ENCODE measurements at regions not wholly inside any gene's neighbourhood (a gene's known extent, or its start where the extent isn't known, plus 50 kb on each side); places are given as distances from the start of the nearest gene placed in this dataset.

- TF ChIP-seq SP1 (IDR thresholded peaks at IDR 0.05; ENCODE audit: low read depth): no peak
- no peak for TF ChIP-seq TCF7L2 (IDR thresholded peaks at IDR 0.05; ENCODE audit: borderline replicate concordance, extremely low read depth, insufficient read depth, insufficient read length)
- TF ChIP-seq POLR2A (IDR thresholded peaks at IDR 0.05; ENCODE audit: borderline replicate concordance, extremely low read depth, insufficient read depth, insufficient read length): no peak
- TF ChIP-seq CTCF (IDR thresholded peaks at IDR 0.05 in 2 of 3, conservative IDR thresholded peaks at IDR 0.05 in 1 of 3; ENCODE audit: borderline replicate concordance in 1 of 3, insufficient read depth in 1 of 3, low read depth in 2 of 3, low read length in 2 of 3): no peak
- no peak for TF ChIP-seq SIN3A (IDR thresholded peaks at IDR 0.05; ENCODE audit: low read depth)
- no peak for TF ChIP-seq EZH2phosphoT487 (IDR thresholded peaks at IDR 0.05; ENCODE audit: borderline replicate concordance)
- no peak for TF ChIP-seq RAD21 (IDR thresholded peaks at IDR 0.05; ENCODE audit: low read depth)
- no peak for TF ChIP-seq POLR2AphosphoS5 (IDR thresholded peaks at IDR 0.05; ENCODE audit: low read depth, low read length)
- TF ChIP-seq REST (IDR thresholded peaks at IDR 0.05; ENCODE audit: low read depth): no peak
Measured at GRCh38 chr16:73505577-73505976, 457.6 kb upstream of the ZFHX3 start.
